SK-N-SH treated with all-trans-retinoic acid at 6 μM for 48 hours (cell line): ENCODE measurements at regions not wholly inside any gene's neighbourhood (a gene's known extent, or its start where the extent isn't known, plus 50 kb on each side); places are given as distances from the start of the nearest gene placed in this dataset.

Experiments used
- ATAC-seq: fragments of 200-7000 bp; cut with Tn5 transposase; 3 replicates; pipeline ENCODE4 v1.9.1; 2020; ENCODE audit warnings: mild to moderate bottlenecking, moderate library complexity
- ARNTL ChIP-seq: fragments of 450-650 bp; formaldehyde crosslinking; IDR thresholded peaks from 2 replicates; pipeline ENCODE4 v1.5.0; 2020; ENCODE audit warnings: low read depth, mild to moderate bottlenecking, moderate library complexity, borderline replicate concordance
- BACH2 ChIP-seq: fragments of 250-450 bp; sonication (Bioruptor Pico); IDR thresholded peaks from 2 replicates; pipeline ENCODE4 v1.9.0; 2021; ENCODE audit warnings: mild to moderate bottlenecking, borderline replicate concordance
- CSDC2 ChIP-seq: fragments of 250-450 bp; sonication (Bioruptor Pico); IDR thresholded peaks from 2 replicates; pipeline ENCODE4 v1.5.0; 2020; ENCODE audit warnings: mild to moderate bottlenecking, moderate library complexity
- GLIS3 ChIP-seq: fragments of 250-450 bp; sonication (Bioruptor Pico); IDR thresholded peaks from 2 replicates; pipeline ENCODE4 v1.5.0; 2020; ENCODE audit warnings: mild to moderate bottlenecking, moderate library complexity
- ISL1 ChIP-seq: fragments of 250-450 bp; sonication (Bioruptor Pico); IDR thresholded peaks from 2 replicates; pipeline ENCODE4 v2.1.2; 2022; ENCODE audit warnings: mild to moderate bottlenecking, moderate library complexity
- OSR1 ChIP-seq: fragments of 250-450 bp; sonication (Bioruptor Pico); IDR thresholded peaks from 2 replicates; pipeline ENCODE4 v1.8.0; 2022; ENCODE audit warnings: moderate library complexity, mild to moderate bottlenecking, inconsistent platforms
- SNAI2 ChIP-seq: fragments of 250-450 bp; sonication (Bioruptor Pico); IDR thresholded peaks from 2 replicates; pipeline ENCODE4 v1.5.0; 2020; ENCODE audit warnings: mild to moderate bottlenecking, moderate library complexity
- TOX ChIP-seq: fragments of 250-450 bp; sonication (Bioruptor Pico); IDR thresholded peaks from 2 replicates; pipeline ENCODE4 v1.8.0; 2021; ENCODE audit warnings: mild to moderate bottlenecking, moderate library complexity, borderline replicate concordance
- ZFP3 ChIP-seq: fragments of 250-450 bp; sonication (Bioruptor Pico); IDR thresholded peaks from 2 replicates; pipeline ENCODE4 v1.5.0; 2020; ENCODE audit warnings: mild to moderate bottlenecking, moderate library complexity
- ZFP30 ChIP-seq: fragments of 450-650 bp; formaldehyde crosslinking; IDR thresholded peaks from 2 replicates; pipeline ENCODE4 v1.5.0; 2022; ENCODE audit warnings: mild to moderate bottlenecking, moderate library complexity
- ZNF565 ChIP-seq: fragments of 450-650 bp; formaldehyde crosslinking; conservative IDR thresholded peaks from 2 replicates; pipeline ENCODE4 v1.5.0; 2020; ENCODE audit warnings: low read depth, mild to moderate bottlenecking, moderate library complexity
- ZNF70 ChIP-seq: fragments of 450-650 bp; formaldehyde crosslinking; IDR thresholded peaks from 2 replicates; pipeline ENCODE4 v1.5.0; 2020; ENCODE audit warnings: mild to moderate bottlenecking, moderate library complexity
- ZNF8 ChIP-seq: fragments of 450-650 bp; formaldehyde crosslinking; IDR thresholded peaks from 2 replicates; pipeline ENCODE4 v1.5.0; 2020; ENCODE audit warnings: mild to moderate bottlenecking, moderate library complexity
- TF ChIP-seq, protein P1 (sequence below): fragments of 250-450 bp; sonication (Bioruptor Pico); IDR thresholded peaks from 2 replicates; pipeline ENCODE4 v1.5.1; 2020; ENCODE audit warnings: low read depth, mild to moderate bottlenecking, moderate library complexity
- TF ChIP-seq, protein P2 (sequence below): fragments of 250-450 bp; sonication (Bioruptor Pico); IDR thresholded peaks from 2 replicates; pipeline ENCODE4 v1.8.0; 2020; ENCODE audit warnings: mild to moderate bottlenecking, moderate library complexity, borderline replicate concordance
- TF ChIP-seq, protein P3 (sequence below): fragments of 250-450 bp; sonication (Bioruptor Pico); IDR thresholded peaks from 2 replicates; pipeline ENCODE4 v1.5.0; 2020; ENCODE audit warnings: mild to moderate bottlenecking, moderate library complexity
- TF ChIP-seq, protein P4 (sequence below): fragments of 250-450 bp; sonication (Bioruptor Pico); IDR thresholded peaks from 2 replicates; pipeline ENCODE4 v1.5.1; 2021; ENCODE audit warnings: mild to moderate bottlenecking, moderate library complexity

DNA sequence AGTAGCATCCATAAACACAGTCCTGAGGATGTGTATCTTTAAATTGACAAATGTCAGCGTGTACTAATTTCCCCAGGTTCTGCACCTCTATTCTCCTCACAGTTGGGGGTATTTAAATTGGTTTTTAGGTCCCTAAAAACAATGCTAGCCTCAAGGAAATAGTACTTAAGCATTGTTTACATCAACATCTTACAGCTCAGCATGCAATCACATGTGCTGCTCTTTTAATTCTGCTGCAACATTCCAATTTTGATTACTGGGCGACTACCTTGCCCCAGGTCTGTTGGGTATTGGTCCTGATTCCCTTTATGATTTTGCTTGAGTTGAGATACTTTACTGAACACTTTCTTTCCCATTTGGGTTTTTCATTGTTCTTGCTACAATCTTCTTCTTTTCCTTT is 616.6 kb downstream of the CCER1 start:
- ATAC-seq = no peak
- TF ChIP-seq ZNF8 (CRISPR knock-in tag) (no peak), ZFP30 (CRISPR knock-in tag) (no peak), TOX (CRISPR knock-in tag) (no peak), BACH2 (CRISPR knock-in tag) (no peak), ZFP3 (CRISPR knock-in tag) (no peak), CSDC2 (CRISPR knock-in tag) (no peak), GLIS3 (no peak), ISL1 (CRISPR knock-in tag) (no peak), ARNTL (CRISPR knock-in tag) (no peak), SNAI2 (CRISPR knock-in tag) (no peak), OSR1 (CRISPR knock-in tag) (no peak), ZNF565 (CRISPR knock-in tag) (no peak)
- TF ChIP-seq, protein P1, sequence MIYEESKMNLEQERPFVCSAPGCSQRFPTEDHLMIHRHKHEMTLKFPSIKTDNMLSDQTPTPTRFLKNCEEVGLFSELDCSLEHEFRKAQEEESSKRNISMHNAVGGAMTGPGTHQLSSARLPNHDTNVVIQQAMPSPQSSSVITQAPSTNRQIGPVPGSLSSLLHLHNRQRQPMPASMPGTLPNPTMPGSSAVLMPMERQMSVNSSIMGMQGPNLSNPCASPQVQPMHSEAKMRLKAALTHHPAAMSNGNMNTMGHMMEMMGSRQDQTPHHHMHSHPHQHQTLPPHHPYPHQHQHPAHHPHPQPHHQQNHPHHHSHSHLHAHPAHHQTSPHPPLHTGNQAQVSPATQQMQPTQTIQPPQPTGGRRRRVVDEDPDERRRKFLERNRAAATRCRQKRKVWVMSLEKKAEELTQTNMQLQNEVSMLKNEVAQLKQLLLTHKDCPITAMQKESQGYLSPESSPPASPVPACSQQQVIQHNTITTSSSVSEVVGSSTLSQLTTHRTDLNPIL (CRISPR knock-in tag) = no peak
- TF ChIP-seq, protein P2, sequence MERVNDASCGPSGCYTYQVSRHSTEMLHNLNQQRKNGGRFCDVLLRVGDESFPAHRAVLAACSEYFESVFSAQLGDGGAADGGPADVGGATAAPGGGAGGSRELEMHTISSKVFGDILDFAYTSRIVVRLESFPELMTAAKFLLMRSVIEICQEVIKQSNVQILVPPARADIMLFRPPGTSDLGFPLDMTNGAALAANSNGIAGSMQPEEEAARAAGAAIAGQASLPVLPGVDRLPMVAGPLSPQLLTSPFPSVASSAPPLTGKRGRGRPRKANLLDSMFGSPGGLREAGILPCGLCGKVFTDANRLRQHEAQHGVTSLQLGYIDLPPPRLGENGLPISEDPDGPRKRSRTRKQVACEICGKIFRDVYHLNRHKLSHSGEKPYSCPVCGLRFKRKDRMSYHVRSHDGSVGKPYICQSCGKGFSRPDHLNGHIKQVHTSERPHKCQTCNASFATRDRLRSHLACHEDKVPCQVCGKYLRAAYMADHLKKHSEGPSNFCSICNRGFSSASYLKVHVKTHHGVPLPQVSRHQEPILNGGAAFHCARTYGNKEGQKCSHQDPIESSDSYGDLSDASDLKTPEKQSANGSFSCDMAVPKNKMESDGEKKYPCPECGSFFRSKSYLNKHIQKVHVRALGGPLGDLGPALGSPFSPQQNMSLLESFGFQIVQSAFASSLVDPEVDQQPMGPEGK = no peak
- TF ChIP-seq, protein P3, sequence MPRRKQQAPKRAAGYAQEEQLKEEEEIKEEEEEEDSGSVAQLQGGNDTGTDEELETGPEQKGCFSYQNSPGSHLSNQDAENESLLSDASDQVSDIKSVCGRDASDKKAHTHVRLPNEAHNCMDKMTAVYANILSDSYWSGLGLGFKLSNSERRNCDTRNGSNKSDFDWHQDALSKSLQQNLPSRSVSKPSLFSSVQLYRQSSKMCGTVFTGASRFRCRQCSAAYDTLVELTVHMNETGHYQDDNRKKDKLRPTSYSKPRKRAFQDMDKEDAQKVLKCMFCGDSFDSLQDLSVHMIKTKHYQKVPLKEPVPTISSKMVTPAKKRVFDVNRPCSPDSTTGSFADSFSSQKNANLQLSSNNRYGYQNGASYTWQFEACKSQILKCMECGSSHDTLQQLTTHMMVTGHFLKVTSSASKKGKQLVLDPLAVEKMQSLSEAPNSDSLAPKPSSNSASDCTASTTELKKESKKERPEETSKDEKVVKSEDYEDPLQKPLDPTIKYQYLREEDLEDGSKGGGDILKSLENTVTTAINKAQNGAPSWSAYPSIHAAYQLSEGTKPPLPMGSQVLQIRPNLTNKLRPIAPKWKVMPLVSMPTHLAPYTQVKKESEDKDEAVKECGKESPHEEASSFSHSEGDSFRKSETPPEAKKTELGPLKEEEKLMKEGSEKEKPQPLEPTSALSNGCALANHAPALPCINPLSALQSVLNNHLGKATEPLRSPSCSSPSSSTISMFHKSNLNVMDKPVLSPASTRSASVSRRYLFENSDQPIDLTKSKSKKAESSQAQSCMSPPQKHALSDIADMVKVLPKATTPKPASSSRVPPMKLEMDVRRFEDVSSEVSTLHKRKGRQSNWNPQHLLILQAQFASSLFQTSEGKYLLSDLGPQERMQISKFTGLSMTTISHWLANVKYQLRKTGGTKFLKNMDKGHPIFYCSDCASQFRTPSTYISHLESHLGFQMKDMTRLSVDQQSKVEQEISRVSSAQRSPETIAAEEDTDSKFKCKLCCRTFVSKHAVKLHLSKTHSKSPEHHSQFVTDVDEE (CRISPR knock-in tag) = no peak
- TF ChIP-seq, protein P4, sequence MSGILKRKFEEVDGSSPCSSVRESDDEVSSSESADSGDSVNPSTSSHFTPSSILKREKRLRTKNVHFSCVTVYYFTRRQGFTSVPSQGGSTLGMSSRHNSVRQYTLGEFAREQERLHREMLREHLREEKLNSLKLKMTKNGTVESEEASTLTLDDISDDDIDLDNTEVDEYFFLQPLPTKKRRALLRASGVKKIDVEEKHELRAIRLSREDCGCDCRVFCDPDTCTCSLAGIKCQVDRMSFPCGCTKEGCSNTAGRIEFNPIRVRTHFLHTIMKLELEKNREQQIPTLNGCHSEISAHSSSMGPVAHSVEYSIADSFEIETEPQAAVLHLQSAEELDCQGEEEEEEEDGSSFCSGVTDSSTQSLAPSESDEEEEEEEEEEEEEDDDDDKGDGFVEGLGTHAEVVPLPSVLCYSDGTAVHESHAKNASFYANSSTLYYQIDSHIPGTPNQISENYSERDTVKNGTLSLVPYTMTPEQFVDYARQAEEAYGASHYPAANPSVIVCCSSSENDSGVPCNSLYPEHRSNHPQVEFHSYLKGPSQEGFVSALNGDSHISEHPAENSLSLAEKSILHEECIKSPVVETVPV = no peak

DNA sequence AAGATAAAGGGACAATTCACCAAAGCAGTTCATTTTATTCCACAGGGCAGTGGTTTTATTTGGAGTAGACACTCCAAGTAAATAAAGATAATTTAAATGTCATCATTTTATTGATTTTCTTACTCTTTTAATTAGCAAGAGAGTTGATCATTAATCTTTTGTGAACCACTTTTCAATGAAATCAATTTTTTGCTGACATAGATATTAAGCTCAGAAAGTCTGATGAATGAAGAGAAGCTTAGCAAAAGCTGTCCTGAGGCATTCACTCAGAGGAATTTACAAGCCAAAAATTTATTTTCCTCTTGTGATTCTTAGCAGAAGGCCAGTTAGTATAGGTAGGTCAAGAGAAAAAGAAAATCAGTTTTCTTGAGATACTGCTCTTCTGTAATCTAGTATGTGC is 618.0 kb downstream of the CCER1 start:
- no peak for ATAC-seq
- TF ChIP-seq, protein P3 (CRISPR knock-in tag) = no peak
- no peak for TF ChIP-seq BACH2 (CRISPR knock-in tag)
- no peak for TF ChIP-seq SNAI2 (CRISPR knock-in tag)
- TF ChIP-seq ZFP3 (CRISPR knock-in tag) = no peak
- TF ChIP-seq, protein P2 = no peak
- TF ChIP-seq ZNF70 (CRISPR knock-in tag) = no peak

DNA sequence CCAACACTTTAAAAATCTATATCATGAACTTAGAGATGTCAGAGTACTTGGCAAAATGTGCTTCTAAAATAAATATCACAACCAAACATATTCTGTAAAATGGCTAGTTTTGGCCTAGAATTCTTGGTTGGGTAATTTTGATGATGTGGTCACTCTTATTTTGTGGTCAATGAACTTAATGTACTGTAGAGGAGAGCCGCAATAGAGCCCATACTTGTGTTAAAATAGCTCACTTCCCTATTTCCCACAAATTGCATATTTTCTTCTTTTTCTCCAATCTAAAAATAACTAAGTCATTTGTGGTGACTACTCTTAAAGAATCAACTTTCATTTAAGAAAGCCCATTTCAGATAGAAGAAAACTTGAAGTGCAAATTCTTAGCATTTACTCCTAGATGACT is 619.4 kb downstream of the CCER1 start:
- ATAC-seq = no peak
- TF ChIP-seq, protein P4 = no peak
- no peak for TF ChIP-seq ARNTL (CRISPR knock-in tag)
- no peak for TF ChIP-seq CSDC2 (CRISPR knock-in tag)
- no peak for TF ChIP-seq BACH2 (CRISPR knock-in tag)
- TF ChIP-seq, all 23 proteins: peak for 0
